Activated T-cell treated with anti-CD3 and anti-CD28 coated beads for 48 hours (primary cell): ENCODE measurements at regions not wholly inside any gene's neighbourhood (a gene's known extent, or its start where the extent isn't known, plus 50 kb on each side); places are given as distances from the start of the nearest gene placed in this dataset.

ENCODE experiments used
- DNase-seq: peaks from one replicate; pipeline ENCODE4 v3.0.0-alpha.2; 2020; ENCODE audit warnings: low read depth

GRCh38 chr2:38450509-38450908, 73.4 kb upstream of the ATL2 start:
- DNase-seq, result no peak

GRCh38 chr2:38448692-38449410, 71.8 kb upstream of the ATL2 start:
- no peak for DNase-seq

DNA sequence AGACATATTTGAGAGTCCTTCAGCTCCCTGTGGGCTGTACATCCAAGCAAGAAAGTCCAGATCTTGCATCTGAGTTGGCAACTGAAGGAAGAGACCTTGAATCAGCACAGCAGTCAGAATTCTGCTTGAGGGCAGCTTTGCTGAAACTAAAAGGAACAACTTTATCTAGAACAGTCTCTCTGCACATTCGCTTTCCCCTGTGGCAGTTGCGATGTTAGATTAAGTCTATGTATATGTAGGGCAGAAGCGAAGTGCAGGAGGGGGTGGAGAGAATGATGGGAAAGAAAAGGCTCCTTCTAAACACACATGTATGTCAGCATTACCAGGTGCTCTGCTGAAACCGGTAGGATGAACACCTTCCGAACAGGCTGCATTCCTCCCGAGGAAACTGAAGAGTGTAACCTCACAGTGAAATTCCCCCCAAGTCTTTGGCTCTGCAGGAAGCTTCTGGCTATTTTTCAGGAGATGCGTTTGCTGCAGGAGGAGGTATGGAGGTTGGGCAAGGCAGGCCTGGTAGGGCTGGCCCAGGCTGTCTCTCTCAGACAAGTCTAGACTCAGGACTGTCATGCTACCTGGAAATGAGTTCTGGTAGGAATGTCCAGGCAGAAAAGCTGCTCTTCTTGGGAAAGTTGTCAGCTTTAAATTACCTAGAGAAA, 70.0 kb upstream of the ATL2 start:
- DNase-seq, result no peak

- DNase-seq, result no peak
Measured at GRCh38 chr2:38446418-38446817, 69.3 kb upstream of the ATL2 start.

- DNase-seq, result no peak
Measured at GRCh38 chr2:38444247-38444646, 67.2 kb upstream of the ATL2 start.

GRCh38 chr2:38442643-38443541, 65.8 kb upstream of the ATL2 start:
- no peak for DNase-seq

DNA sequence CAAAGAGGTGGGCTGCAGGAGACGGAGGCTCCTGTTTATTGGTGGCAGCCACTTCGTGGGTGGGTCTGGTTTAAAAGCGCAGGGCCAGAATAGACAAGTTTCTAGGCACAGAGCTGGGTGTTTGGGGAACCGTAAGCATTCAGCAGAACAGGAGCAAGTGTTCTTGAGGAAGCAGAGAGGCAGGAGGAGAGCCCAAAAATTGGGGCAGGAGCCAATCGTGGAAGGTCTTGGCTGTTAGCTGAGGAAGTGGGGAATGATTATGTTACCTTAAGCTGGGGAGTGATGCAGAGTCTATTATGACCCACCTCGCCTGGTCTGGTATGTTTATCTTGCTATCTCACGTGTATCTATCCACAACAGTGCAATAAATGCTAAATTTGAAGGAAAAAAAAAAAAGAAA, 64.3 kb upstream of the ATL2 start:
- DNase-seq, result no peak

DNA sequence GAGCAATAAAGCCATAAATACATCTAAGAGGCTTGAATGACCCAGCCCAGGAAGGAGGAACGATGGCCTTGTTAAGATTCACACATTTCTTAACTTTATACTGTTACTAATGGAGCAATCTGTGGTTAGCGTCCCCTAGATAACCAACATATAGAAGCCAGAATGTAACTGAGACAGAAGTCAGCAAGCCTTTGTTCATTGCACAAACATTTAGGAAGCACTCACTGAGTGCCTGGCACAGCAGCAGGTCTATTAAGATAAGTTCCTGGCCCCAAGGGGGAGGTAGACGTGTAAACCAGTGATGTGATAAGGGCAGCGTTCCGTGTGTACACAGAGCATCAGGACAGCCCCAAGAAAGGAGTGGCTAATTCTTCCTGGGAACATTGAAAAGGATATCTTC, 63.6 kb upstream of the ATL2 start:
- DNase-seq, result no peak

- no peak for DNase-seq
Measured at GRCh38 chr2:38439863-38440262, 62.8 kb upstream of the ATL2 start.

DNA sequence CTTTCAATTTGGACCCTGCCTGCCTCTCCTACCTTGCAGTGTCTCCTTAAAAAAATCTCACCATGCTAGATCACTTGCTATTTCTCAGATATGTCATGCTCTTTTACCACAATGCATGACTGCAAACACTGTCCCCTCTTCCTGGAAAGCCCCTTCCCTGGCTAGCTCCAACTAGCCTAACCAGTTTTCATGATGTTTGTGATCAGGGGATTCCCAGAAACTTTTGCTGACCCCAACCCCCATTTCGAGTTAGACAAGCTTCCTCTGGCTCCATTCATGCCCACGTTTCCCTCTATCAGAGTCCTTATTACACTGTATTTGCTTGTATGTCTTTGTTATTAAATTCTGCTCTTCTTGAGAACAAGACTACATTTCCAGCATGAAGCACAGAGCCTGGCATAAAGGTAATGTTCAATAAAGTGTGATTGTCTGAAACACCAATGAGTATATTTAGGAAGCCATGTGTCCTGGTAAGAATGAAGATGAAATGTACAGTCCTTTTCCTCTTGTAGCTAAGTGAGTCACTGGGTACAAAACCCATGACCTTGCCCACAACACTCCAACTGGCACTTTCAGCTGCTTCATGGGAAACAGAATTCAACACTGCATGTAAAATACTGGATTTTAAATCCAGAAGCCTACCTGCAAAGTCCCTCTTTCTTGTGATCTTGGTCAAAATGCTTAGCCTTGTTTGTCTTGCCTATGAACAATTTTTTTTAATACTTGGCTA, 62.0 kb upstream of the ATL2 start:
- no peak for DNase-seq

GRCh38 chr2:38438133-38438882, 61.2 kb upstream of the ATL2 start:
- no peak for DNase-seq

DNA sequence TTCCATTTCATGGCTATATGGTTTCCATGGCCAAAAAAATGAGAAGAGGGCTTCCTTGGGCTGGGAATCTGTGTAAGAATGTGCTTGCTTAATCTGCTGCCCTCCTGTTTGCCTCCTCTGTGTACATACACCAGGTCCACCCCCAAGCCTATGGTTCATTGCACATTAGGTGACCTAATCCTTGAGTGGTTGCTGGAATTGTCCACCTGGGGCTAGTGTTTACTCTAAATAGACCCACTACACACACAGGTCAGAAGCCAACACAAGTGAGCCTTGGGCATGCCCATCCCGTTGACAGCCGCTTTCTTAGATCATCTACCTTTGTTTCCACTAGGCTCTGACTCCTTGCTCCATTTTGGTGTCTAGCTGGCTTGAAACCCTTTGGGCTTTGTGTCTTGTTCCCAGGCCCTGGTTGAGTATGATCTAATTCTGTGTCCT, 59.2 kb upstream of the ATL2 start:
- no peak for DNase-seq

GRCh38 chr2:38435775-38436174, 58.7 kb upstream of the ATL2 start:
- DNase-seq, result no peak

DNA sequence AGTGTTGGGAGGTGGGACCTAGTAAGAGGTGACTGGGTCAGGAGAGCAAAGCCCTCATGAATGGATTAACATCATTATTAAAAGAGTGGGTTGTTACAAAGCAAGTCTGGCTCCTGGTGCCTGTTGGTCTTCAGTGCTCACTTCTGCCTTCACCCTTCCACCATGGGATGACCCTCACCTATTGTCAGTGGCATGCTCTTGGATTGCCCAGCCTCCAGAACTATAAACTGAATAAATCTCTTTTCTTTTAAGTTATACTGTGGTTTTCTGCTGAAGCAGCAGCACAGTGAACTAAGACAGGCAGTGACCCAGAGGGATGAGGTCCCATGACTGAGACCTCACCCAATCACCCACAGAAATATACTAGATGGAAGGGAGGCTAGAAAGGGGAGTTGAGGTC, 57.5 kb upstream of the ATL2 start:
- DNase-seq, result no peak

- DNase-seq, result no peak
Measured at GRCh38 chr2:38433607-38433975, 56.5 kb upstream of the ATL2 start.

DNA sequence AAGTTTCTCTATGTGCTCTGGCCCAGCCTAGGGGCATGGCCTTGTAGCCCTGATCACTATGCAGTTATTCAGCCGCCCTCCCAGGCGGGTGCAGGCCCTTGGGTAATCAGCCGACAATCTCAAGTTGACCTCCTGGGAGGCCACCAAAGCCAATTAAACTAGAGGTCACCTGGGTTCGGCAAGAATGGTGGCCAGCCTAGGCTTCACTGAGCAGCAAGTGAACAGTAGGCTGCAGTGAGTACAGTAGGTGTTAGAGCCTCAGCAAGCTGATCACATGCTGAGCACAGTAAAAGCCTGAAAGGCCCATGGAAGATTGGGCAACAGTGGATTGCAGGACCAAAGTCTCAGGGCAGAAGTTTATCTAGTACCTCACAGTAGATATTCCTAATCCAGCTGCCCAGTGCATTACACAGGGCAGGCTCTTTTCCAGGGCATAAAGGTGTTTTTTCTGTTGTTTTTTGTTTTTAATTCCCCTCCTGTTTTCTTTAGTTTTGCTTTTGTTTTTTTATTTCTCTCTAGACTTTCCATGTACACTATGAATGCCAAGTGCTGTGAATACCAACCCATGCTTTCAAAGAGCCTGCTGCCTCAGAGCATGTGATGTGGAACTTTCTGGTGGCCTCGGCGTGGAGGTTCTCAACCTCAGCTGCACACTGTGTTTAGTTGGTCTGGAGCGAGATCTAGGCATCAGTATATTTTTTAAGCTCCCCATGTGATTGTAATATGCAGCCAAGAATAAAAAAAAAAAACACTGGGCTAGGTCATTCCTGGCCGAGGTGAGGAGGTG, 55.9 kb upstream of the ATL2 start:
- DNase-seq, result no peak

DNA sequence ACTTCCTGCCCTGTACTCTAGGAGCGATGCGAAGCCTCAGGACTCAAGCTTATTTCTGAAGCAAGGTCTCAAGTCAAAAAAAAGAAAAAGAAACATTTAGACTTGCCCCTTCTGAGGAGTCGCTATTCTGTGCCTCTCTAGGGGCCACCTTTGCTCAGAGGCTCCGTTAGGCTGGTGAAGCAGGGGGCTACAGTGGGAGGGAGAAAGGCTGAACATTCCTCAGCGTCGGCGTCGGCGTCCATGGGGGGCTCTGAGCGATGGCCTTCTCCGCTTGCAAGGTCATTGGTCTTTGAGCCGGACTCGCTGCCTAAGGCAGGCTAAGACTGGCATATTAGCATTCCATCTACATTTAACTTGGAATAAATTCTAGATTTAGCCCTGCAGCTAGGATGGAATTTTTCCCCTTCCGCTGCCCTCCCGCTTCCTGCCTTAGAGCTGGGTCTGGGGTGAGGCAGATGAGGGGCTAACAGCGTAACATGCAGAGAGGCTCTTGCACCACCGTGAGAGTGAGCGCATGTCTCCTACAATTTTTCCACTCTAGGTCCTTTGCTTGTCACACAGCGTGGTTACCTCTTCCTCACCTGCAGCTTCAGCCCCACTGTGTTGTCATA, 53.6 kb upstream of the ATL2 start:
- DNase-seq, result no peak

DNA sequence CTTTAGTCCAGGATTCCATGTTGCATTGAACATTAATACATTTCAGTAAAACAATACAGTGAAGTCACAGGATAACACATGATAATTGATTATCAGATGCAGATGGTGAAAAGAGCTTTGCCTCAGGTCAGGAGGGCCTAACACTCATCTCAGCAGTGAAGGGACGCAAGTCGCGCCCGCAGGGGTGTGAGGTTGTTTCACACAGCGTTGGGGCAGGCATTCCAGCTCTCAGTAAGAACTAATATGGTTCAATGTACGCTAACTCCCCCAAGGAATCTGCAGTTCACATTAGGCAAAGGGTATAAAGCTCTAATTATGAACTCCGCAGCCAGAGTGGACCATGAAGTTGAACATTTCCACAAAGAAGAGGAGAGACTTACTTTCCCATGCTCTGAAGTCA, 53.1 kb upstream of the ATL2 start:
- no peak for DNase-seq

GRCh38 chr2:38427936-38428335, 50.9 kb upstream of the ATL2 start:
- DNase-seq, result no peak

- no peak for DNase-seq
Measured at GRCh38 chr2:38427054-38427453, 50.0 kb upstream of the ATL2 start.
